H1 (cell line): ENCODE measurements at regions not wholly inside any gene's neighbourhood (a gene's known extent, or its start where the extent isn't known, plus 50 kb on each side); places are given as distances from the start of the nearest gene placed in this dataset.

Experiments
- CTCF ChIA-PET: fragments of 300-600 bp; sonication (Branson Sonifier 250); formaldehyde crosslinking; loops from one replicate; lab custom pipeline; 2021; ENCODE audit not compliant: partially characterized antibody; lab: Charles Lee
- POLR2A ChIA-PET: fragments of 300-600 bp; sonication (Branson Sonifier 250); formaldehyde crosslinking; loops from one replicate; lab custom pipeline; 2021; ENCODE audit warnings: inconsistent platforms; ENCODE audit not compliant: partially characterized antibody; lab: Charles Lee
- DNase-seq, 2 experiments: peaks; one replicate each; pipeline versions ENCODE4 v3.0.0 to v3.0.0-alpha.2; 2010 to 2022; ENCODE audit warnings: low spot score in 2 of 2, low read depth in 1 of 2, mixed read lengths in 1 of 2
- FAIRE-seq: peaks from 2 replicates; lab custom pipeline; 2011; peaks lifted over from hg19 to GRCh38; lab: Jason Lieb, UNC
- H2AFZ ChIP-seq: 2 replicates; pipeline ENCODE4 v1.8.1; 2012; ENCODE audit warnings: low read length, inconsistent platforms
- H2AK5ac ChIP-seq: 2 replicates; pipeline ENCODE4 v1.6.1; 2013; ENCODE audit warnings: low read depth, low read length
- H2BK120ac ChIP-seq: replicated peaks from 2 replicates; pipeline ENCODE3; 2013; ENCODE audit warnings: low read depth, low read length, inconsistent platforms
- H2BK12ac ChIP-seq: 2 replicates; pipeline ENCODE4 v1.6.1; 2013; ENCODE audit warnings: low read depth, low read length
- H2BK15ac ChIP-seq: 2 replicates; pipeline ENCODE4 v1.6.1; 2013; ENCODE audit warnings: low read length
- H2BK20ac ChIP-seq: 2 replicates; pipeline ENCODE4 v1.6.1; 2013; ENCODE audit warnings: low read length
- H2BK5ac ChIP-seq: 2 replicates; pipeline ENCODE4 v1.6.1; 2013; ENCODE audit warnings: low read depth, low read length
- H3K14ac ChIP-seq: 2 replicates; pipeline ENCODE4 v1.6.1; 2013; ENCODE audit warnings: inconsistent platforms; ENCODE audit not compliant: insufficient read length
- H3K18ac ChIP-seq: 2 replicates; pipeline ENCODE4 v1.6.1; 2013; ENCODE audit warnings: low read length; ENCODE audit errors: extremely low read depth
- H3K23ac ChIP-seq: 2 replicates; pipeline ENCODE4 v1.6.1; 2013; ENCODE audit warnings: inconsistent platforms; ENCODE audit not compliant: insufficient read length
- H3K23me2 ChIP-seq: 2 replicates; pipeline ENCODE4 v1.6.1; 2013; ENCODE audit warnings: low read depth, low read length
- H3K27ac ChIP-seq: 2 replicates; pipeline ENCODE4 v1.6.1; 2011; ENCODE audit warnings: low read depth, low read length, inconsistent platforms
- H3K27me3 ChIP-seq, 4 experiments: replicated peaks in 1 of 4; 1 replicate in 1 of 4; 2 replicates in 3 of 4; pipeline versions ENCODE4 v1.6.1 to v1.8.1; 2011 to 2013; ENCODE audit warnings: low read length in 3 of 4, mild to moderate bottlenecking in 3 of 4, inconsistent platforms in 2 of 4, mixed read lengths in 2 of 4, moderate library complexity in 1 of 4; ENCODE audit not compliant: control insufficient read depth in 3 of 4, insufficient read depth in 3 of 4; ENCODE audit errors: extremely low read depth in 1 of 4
- H3K36me3 ChIP-seq, 4 experiments: 2 replicates each; pipeline versions ENCODE4 v1.6.1 to v1.8.1; 2011 to 2013; ENCODE audit warnings: mild to moderate bottlenecking in 4 of 4, low read length in 3 of 4, moderate library complexity in 2 of 4, control low read depth in 1 of 4, inconsistent platforms in 1 of 4; ENCODE audit not compliant: insufficient read depth in 4 of 4, control insufficient read depth in 2 of 4
- H3K4ac ChIP-seq: replicated peaks from 2 replicates; pipeline ENCODE3; 2013; ENCODE audit warnings: low read length, low read depth, mixed read lengths, inconsistent platforms; ENCODE audit not compliant: insufficient read length
- H3K4me1 ChIP-seq, 4 experiments: replicated peaks in 1 of 4; 1 replicate in 1 of 4; 2 replicates in 3 of 4; pipeline versions ENCODE4 v1.6.1 to v1.8.1; 2011 to 2013; ENCODE audit warnings: low read length in 3 of 4, inconsistent platforms in 2 of 4, mixed read lengths in 1 of 4; ENCODE audit not compliant: insufficient read depth in 4 of 4, control insufficient read depth in 3 of 4
- H3K4me2 ChIP-seq, 2 experiments: 2 replicates each; pipeline versions ENCODE4 v1.6.1 to v1.8.1; 2011 to 2013; ENCODE audit warnings: low read depth in 2 of 2, low read length in 2 of 2, control low read depth in 1 of 2, inconsistent platforms in 1 of 2, mild to moderate bottlenecking in 1 of 2; ENCODE audit not compliant: insufficient read depth in 1 of 2
- H3K4me3 ChIP-seq, 4 experiments: fragments of 200-600, 300-600 bp in 1 of 4; sonication (generic), shearing (Covaris generic), sonication (Bioruptor Twin) in 1 of 4; 2 replicates each; pipeline versions ENCODE4 v1.5.1 to v1.8.1; 2011 to 2016; ENCODE audit warnings: low read length in 4 of 4, low read depth in 3 of 4, control low read depth in 2 of 4, inconsistent platforms in 2 of 4, mild to moderate bottlenecking in 2 of 4, mixed read lengths in 1 of 4, moderate library complexity in 1 of 4; ENCODE audit not compliant: insufficient read depth in 2 of 4; ENCODE audit errors: extremely low read depth in 1 of 4
- H3K56ac ChIP-seq: replicated peaks from 2 replicates; pipeline ENCODE3; 2013; ENCODE audit warnings: low read depth, mild to moderate bottlenecking, mixed read lengths, low read length, inconsistent platforms; ENCODE audit not compliant: insufficient read length
- H3K79me1 ChIP-seq: 2 replicates; pipeline ENCODE4 v1.6.1; 2013; ENCODE audit warnings: low read depth, low read length, control low read depth
- H3K79me2 ChIP-seq, 2 experiments: 2 replicates each; pipeline versions ENCODE4 v1.6.1 to v1.8.1; 2012 to 2013; ENCODE audit warnings: low read length in 2 of 2, mild to moderate bottlenecking in 2 of 2, inconsistent platforms in 1 of 2; ENCODE audit not compliant: insufficient read depth in 2 of 2, control insufficient read depth in 1 of 2
- H3K9ac ChIP-seq, 4 experiments: replicated peaks in 1 of 4; 1 replicate in 1 of 4; 2 replicates in 3 of 4; pipeline versions ENCODE4 v1.6.1 to v1.8.1; 2011 to 2013; ENCODE audit warnings: low read depth in 3 of 4, low read length in 3 of 4, control low read depth in 2 of 4, mild to moderate bottlenecking in 2 of 4, moderate library complexity in 2 of 4, inconsistent platforms in 1 of 4; ENCODE audit errors: extremely low read depth in 1 of 4
- H3K9me3 ChIP-seq, 2 experiments: 2 replicates each; pipeline versions ENCODE4 v1.6.1 to v1.8.1; 2012 to 2013; ENCODE audit warnings: mild to moderate bottlenecking in 2 of 2, moderate library complexity in 2 of 2, control low read depth in 1 of 2, inconsistent platforms in 1 of 2, low read depth in 1 of 2, low read length in 1 of 2, mixed read lengths in 1 of 2; ENCODE audit not compliant: insufficient read depth in 2 of 2
- H4K20me1 ChIP-seq, 2 experiments: replicated peaks in 1 of 2; 2 replicates each; pipeline versions ENCODE3 to v1.8.1; 2011 to 2013; ENCODE audit warnings: inconsistent platforms in 2 of 2, low read length in 2 of 2, mild to moderate bottlenecking in 1 of 2; ENCODE audit not compliant: insufficient read depth in 2 of 2, control insufficient read depth in 1 of 2
- H4K5ac ChIP-seq: 2 replicates; pipeline ENCODE4 v1.6.1; 2013; ENCODE audit warnings: low read length, low read depth, mixed read lengths, inconsistent platforms; ENCODE audit not compliant: insufficient read length
- H4K8ac ChIP-seq: 2 replicates; pipeline ENCODE4 v1.8.0; 2013; ENCODE audit warnings: mild to moderate bottlenecking, moderate library complexity, low read length, inconsistent platforms; ENCODE audit not compliant: insufficient read depth; ENCODE audit errors: extremely low read depth
- H4K91ac ChIP-seq: replicated peaks from 2 replicates; pipeline ENCODE3; 2013; ENCODE audit warnings: low read length, mixed read lengths, inconsistent platforms; ENCODE audit not compliant: insufficient read length
- BACH1 ChIP-seq: IDR thresholded peaks from 2 replicates; pipeline ENCODE4 v1.6.1; 2012; ENCODE audit warnings: low read length, improper control_type of control experiment
- CBX8 ChIP-seq: fragments of 300-800, 300-1000 bp; sonication (generic); IDR thresholded peaks from 2 replicates; pipeline ENCODE4 v1.7.1; 2016; ENCODE audit warnings: low read depth, low read length, borderline replicate concordance
- CHD1 ChIP-seq: IDR thresholded peaks from 2 replicates; pipeline ENCODE4 v1.6.1; 2012; ENCODE audit warnings: low read depth, low read length, improper control_type of control experiment
- EZH2 ChIP-seq: fragments of 200-600 bp; sonication (generic); IDR thresholded peaks from 2 replicates; pipeline ENCODE4 v1.7.1; 2012; ENCODE audit warnings: low read depth, mild to moderate bottlenecking, moderate library complexity, low read length, inconsistent platforms; ENCODE audit not compliant: severe bottlenecking
- KDM1A ChIP-seq: fragments of 200-600, 300-600 bp; sonication (generic); IDR thresholded peaks from 2 replicates; pipeline ENCODE4 v1.7.1; 2016; ENCODE audit warnings: mild to moderate bottlenecking, low read length, borderline replicate concordance
- NANOG ChIP-seq: IDR thresholded peaks from 2 replicates; pipeline ENCODE4 v1.6.1; 2011; ENCODE audit warnings: low read length, low read depth, mild to moderate bottlenecking, inconsistent platforms; ENCODE audit not compliant: insufficient read depth, poor library complexity, severe bottlenecking
- NRF1 ChIP-seq: IDR thresholded peaks from 2 replicates; pipeline ENCODE4 v1.6.1; 2011; ENCODE audit warnings: mild to moderate bottlenecking, low read depth, low read length, improper control_type of control experiment
- PHF8 ChIP-seq: fragments of 200-600 bp; sonication (generic); conservative IDR thresholded peaks from 2 replicates; pipeline ENCODE4 v1.7.1; 2012; ENCODE audit warnings: low read depth, mild to moderate bottlenecking, inconsistent platforms, low read length, moderate library complexity
- POLR2A ChIP-seq, 2 experiments: IDR thresholded peaks; 1 replicate in 1 of 2; 2 replicates in 1 of 2; pipeline ENCODE4 v1.6.1; 2011; ENCODE audit warnings: low read depth in 2 of 2, low read length in 2 of 2, mild to moderate bottlenecking in 2 of 2; ENCODE audit errors: control extremely low read depth in 1 of 2
- POLR2AphosphoS5 ChIP-seq: IDR thresholded peaks from 2 replicates; pipeline ENCODE4 v1.6.1; 2011; ENCODE audit warnings: low read depth, low read length
- RBBP5 ChIP-seq: IDR thresholded peaks from 2 replicates; pipeline ENCODE4 v1.7.1; 2012; ENCODE audit warnings: low read depth, mild to moderate bottlenecking, inconsistent platforms, low read length, moderate library complexity, borderline replicate concordance
- RFX5 ChIP-seq: IDR thresholded peaks from 2 replicates; pipeline ENCODE4 v1.6.1; 2011; ENCODE audit warnings: low read depth, low read length, improper control_type of control experiment, borderline replicate concordance
- RXRA ChIP-seq: IDR thresholded peaks from 2 replicates; pipeline ENCODE4 v1.6.1; 2011; ENCODE audit warnings: low read depth, mild to moderate bottlenecking, low read length, moderate library complexity; ENCODE audit not compliant: insufficient read depth
- SIX5 ChIP-seq: IDR thresholded peaks from 2 replicates; pipeline ENCODE4 v1.6.1; 2011; ENCODE audit warnings: mild to moderate bottlenecking, low read depth, low read length
- SP2 ChIP-seq: IDR thresholded peaks from 2 replicates; pipeline ENCODE4 v1.6.1; 2012; ENCODE audit warnings: mild to moderate bottlenecking, low read length, inconsistent platforms
- SP4 ChIP-seq: IDR thresholded peaks from 2 replicates; pipeline ENCODE4 v1.6.1; 2012; ENCODE audit warnings: low read length, inconsistent platforms
- TBP ChIP-seq: IDR thresholded peaks from 2 replicates; pipeline ENCODE4 v1.6.1; 2011; ENCODE audit warnings: low read depth, low read length, improper control_type of control experiment
- YY1 ChIP-seq: IDR thresholded peaks from 2 replicates; pipeline ENCODE4 v1.6.1; 2011; ENCODE audit warnings: low read depth, mild to moderate bottlenecking, low read length

DNA sequence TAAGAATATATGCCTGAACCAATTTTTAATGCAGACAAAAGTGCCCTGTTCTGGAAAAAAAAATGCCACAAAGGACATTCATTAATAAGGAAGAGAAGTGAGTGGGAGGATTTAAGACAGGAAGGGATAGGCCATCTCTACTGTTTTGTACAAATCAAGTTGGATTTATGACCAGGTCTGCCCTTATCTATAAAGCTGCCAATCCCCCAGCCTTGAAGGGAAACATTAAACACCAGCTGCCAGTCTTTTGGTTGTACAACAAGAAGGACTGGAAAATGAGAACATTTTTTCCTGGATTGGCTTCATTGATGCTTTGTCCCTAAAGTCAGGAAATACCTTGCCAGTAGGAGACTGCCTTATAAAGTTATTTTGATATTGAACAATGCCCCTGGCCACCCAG lies 444.0 kb downstream of the NPHP4 start:
- no peak overlapping the region for H3K56ac ChIP-seq
- CTCF ChIA-PET = interaction anchor here (0.7 to 1.5 kb wide), 2 partner anchors 31 to 38 kb away, joined by 3 to 4 read pairs; no protein-coding TSS in a partner anchor
- TF ChIP-seq KDM1A (no peak), NRF1 (no peak), NANOG (no peak), CBX8 (no peak), RFX5 (no peak), SIX5 (no peak), TBP (no peak), RBBP5 (no peak), POLR2AphosphoS5 (no peak), POLR2A (IDR thresholded peaks at IDR 0.05; ENCODE audit: control extremely low read depth in 1 of 2, low read depth in 2 of 2, low read length in 2 of 2) (no peak), EZH2 (no peak), BACH1 (no peak), PHF8 (no peak), SP4 (no peak), CHD1 (no peak), SP2 (no peak), RXRA (no peak), YY1 (no peak)

More for the DNA sequence above, 444.0 kb downstream of the NPHP4 start:
- DNase-seq (no peak), FAIRE-seq (no peak)
- Histone ChIP-seq H3K79me2 (no peaks in the 10 kb centered on the region), H3K27me3 (no peaks in the 10 kb centered on the region), H3K4me2 (no peak overlapping the region), H2AFZ (no peak overlapping the region), H2BK15ac (no peak overlapping the region), H2BK20ac (no peak overlapping the region), H3K79me1 (no peaks in the 10 kb centered on the region), H3K4me3 (no peak overlapping the region), H3K9ac (no peak overlapping the region), H3K4me1 (no peaks in the 10 kb centered on the region), H3K36me3 (no peaks in the 10 kb centered on the region), H3K23ac (no peak overlapping the region), H3K14ac (no peak overlapping the region), H3K4ac (no peak overlapping the region), H4K8ac (no peak overlapping the region), H2BK5ac (no peak overlapping the region), H3K18ac (no peak overlapping the region), H3K9me3 (peaks cover 3 to 7% of the 10 kb centered on the region in 2 experiments; a peak in 1 of 4 replicates), H2AK5ac (no peak overlapping the region), H4K5ac (no peak overlapping the region), H2BK120ac (no peak overlapping the region), H4K20me1 (no peaks in the 10 kb centered on the region), H2BK12ac (no peak overlapping the region), H4K91ac (no peak overlapping the region), H3K23me2 (no peaks in the 10 kb centered on the region), H3K27ac (no peak overlapping the region)
- POLR2A ChIA-PET = no interaction called here
